H1 (cell line): ENCODE measurements at regions not wholly inside any gene's neighbourhood (a gene's known extent, or its start where the extent isn't known, plus 50 kb on each side); places are given as distances from the start of the nearest gene placed in this dataset.

Source experiments
- CTCF ChIA-PET: fragments of 300-600 bp; sonication (Branson Sonifier 250); formaldehyde crosslinking; loops from one replicate; lab custom pipeline; 2021; ENCODE audit not compliant: partially characterized antibody; lab: Charles Lee
- POLR2A ChIA-PET: fragments of 300-600 bp; sonication (Branson Sonifier 250); formaldehyde crosslinking; loops from one replicate; lab custom pipeline; 2021; ENCODE audit warnings: inconsistent platforms; ENCODE audit not compliant: partially characterized antibody; lab: Charles Lee
- DNase-seq, 2 experiments: peaks; one replicate each; pipeline versions ENCODE4 v3.0.0 to v3.0.0-alpha.2; 2010 to 2022; ENCODE audit warnings: low spot score in 2 of 2, low read depth in 1 of 2, mixed read lengths in 1 of 2
- FAIRE-seq: peaks from 2 replicates; lab custom pipeline; 2011; peaks lifted over from hg19 to GRCh38; lab: Jason Lieb, UNC
- H2AFZ ChIP-seq: 2 replicates; pipeline ENCODE4 v1.8.1; 2012; ENCODE audit warnings: low read length, inconsistent platforms
- H2AK5ac ChIP-seq: 2 replicates; pipeline ENCODE4 v1.6.1; 2013; ENCODE audit warnings: low read depth, low read length
- H2BK120ac ChIP-seq: replicated peaks from 2 replicates; pipeline ENCODE3; 2013; ENCODE audit warnings: low read depth, low read length, inconsistent platforms
- H2BK12ac ChIP-seq: 2 replicates; pipeline ENCODE4 v1.6.1; 2013; ENCODE audit warnings: low read depth, low read length
- H2BK15ac ChIP-seq: 2 replicates; pipeline ENCODE4 v1.6.1; 2013; ENCODE audit warnings: low read length
- H2BK20ac ChIP-seq: 2 replicates; pipeline ENCODE4 v1.6.1; 2013; ENCODE audit warnings: low read length
- H2BK5ac ChIP-seq: 2 replicates; pipeline ENCODE4 v1.6.1; 2013; ENCODE audit warnings: low read depth, low read length
- H3K14ac ChIP-seq: 2 replicates; pipeline ENCODE4 v1.6.1; 2013; ENCODE audit warnings: inconsistent platforms; ENCODE audit not compliant: insufficient read length
- H3K18ac ChIP-seq: 2 replicates; pipeline ENCODE4 v1.6.1; 2013; ENCODE audit warnings: low read length; ENCODE audit errors: extremely low read depth
- H3K23ac ChIP-seq: 2 replicates; pipeline ENCODE4 v1.6.1; 2013; ENCODE audit warnings: inconsistent platforms; ENCODE audit not compliant: insufficient read length
- H3K23me2 ChIP-seq: 2 replicates; pipeline ENCODE4 v1.6.1; 2013; ENCODE audit warnings: low read depth, low read length
- H3K27ac ChIP-seq: 2 replicates; pipeline ENCODE4 v1.6.1; 2011; ENCODE audit warnings: low read depth, low read length, inconsistent platforms
- H3K27me3 ChIP-seq, 4 experiments: replicated peaks in 1 of 4; 1 replicate in 1 of 4; 2 replicates in 3 of 4; pipeline versions ENCODE4 v1.6.1 to v1.8.1; 2011 to 2013; ENCODE audit warnings: low read length in 3 of 4, mild to moderate bottlenecking in 3 of 4, inconsistent platforms in 2 of 4, mixed read lengths in 2 of 4, moderate library complexity in 1 of 4; ENCODE audit not compliant: control insufficient read depth in 3 of 4, insufficient read depth in 3 of 4; ENCODE audit errors: extremely low read depth in 1 of 4
- H3K36me3 ChIP-seq, 4 experiments: 2 replicates each; pipeline versions ENCODE4 v1.6.1 to v1.8.1; 2011 to 2013; ENCODE audit warnings: mild to moderate bottlenecking in 4 of 4, low read length in 3 of 4, moderate library complexity in 2 of 4, control low read depth in 1 of 4, inconsistent platforms in 1 of 4; ENCODE audit not compliant: insufficient read depth in 4 of 4, control insufficient read depth in 2 of 4
- H3K4ac ChIP-seq: replicated peaks from 2 replicates; pipeline ENCODE3; 2013; ENCODE audit warnings: low read length, low read depth, mixed read lengths, inconsistent platforms; ENCODE audit not compliant: insufficient read length
- H3K4me1 ChIP-seq, 4 experiments: replicated peaks in 1 of 4; 1 replicate in 1 of 4; 2 replicates in 3 of 4; pipeline versions ENCODE4 v1.6.1 to v1.8.1; 2011 to 2013; ENCODE audit warnings: low read length in 3 of 4, inconsistent platforms in 2 of 4, mixed read lengths in 1 of 4; ENCODE audit not compliant: insufficient read depth in 4 of 4, control insufficient read depth in 3 of 4
- H3K4me2 ChIP-seq, 2 experiments: 2 replicates each; pipeline versions ENCODE4 v1.6.1 to v1.8.1; 2011 to 2013; ENCODE audit warnings: low read depth in 2 of 2, low read length in 2 of 2, control low read depth in 1 of 2, inconsistent platforms in 1 of 2, mild to moderate bottlenecking in 1 of 2; ENCODE audit not compliant: insufficient read depth in 1 of 2
- H3K4me3 ChIP-seq, 4 experiments: fragments of 200-600, 300-600 bp in 1 of 4; sonication (generic), shearing (Covaris generic), sonication (Bioruptor Twin) in 1 of 4; 2 replicates each; pipeline versions ENCODE4 v1.5.1 to v1.8.1; 2011 to 2016; ENCODE audit warnings: low read length in 4 of 4, low read depth in 3 of 4, control low read depth in 2 of 4, inconsistent platforms in 2 of 4, mild to moderate bottlenecking in 2 of 4, mixed read lengths in 1 of 4, moderate library complexity in 1 of 4; ENCODE audit not compliant: insufficient read depth in 2 of 4; ENCODE audit errors: extremely low read depth in 1 of 4
- H3K56ac ChIP-seq: replicated peaks from 2 replicates; pipeline ENCODE3; 2013; ENCODE audit warnings: low read depth, mild to moderate bottlenecking, mixed read lengths, low read length, inconsistent platforms; ENCODE audit not compliant: insufficient read length
- H3K79me1 ChIP-seq: 2 replicates; pipeline ENCODE4 v1.6.1; 2013; ENCODE audit warnings: low read depth, low read length, control low read depth
- H3K79me2 ChIP-seq, 2 experiments: 2 replicates each; pipeline versions ENCODE4 v1.6.1 to v1.8.1; 2012 to 2013; ENCODE audit warnings: low read length in 2 of 2, mild to moderate bottlenecking in 2 of 2, inconsistent platforms in 1 of 2; ENCODE audit not compliant: insufficient read depth in 2 of 2, control insufficient read depth in 1 of 2
- H3K9ac ChIP-seq, 4 experiments: replicated peaks in 1 of 4; 1 replicate in 1 of 4; 2 replicates in 3 of 4; pipeline versions ENCODE4 v1.6.1 to v1.8.1; 2011 to 2013; ENCODE audit warnings: low read depth in 3 of 4, low read length in 3 of 4, control low read depth in 2 of 4, mild to moderate bottlenecking in 2 of 4, moderate library complexity in 2 of 4, inconsistent platforms in 1 of 4; ENCODE audit errors: extremely low read depth in 1 of 4
- H3K9me3 ChIP-seq, 2 experiments: 2 replicates each; pipeline versions ENCODE4 v1.6.1 to v1.8.1; 2012 to 2013; ENCODE audit warnings: mild to moderate bottlenecking in 2 of 2, moderate library complexity in 2 of 2, control low read depth in 1 of 2, inconsistent platforms in 1 of 2, low read depth in 1 of 2, low read length in 1 of 2, mixed read lengths in 1 of 2; ENCODE audit not compliant: insufficient read depth in 2 of 2
- H4K20me1 ChIP-seq, 2 experiments: replicated peaks in 1 of 2; 2 replicates each; pipeline versions ENCODE3 to v1.8.1; 2011 to 2013; ENCODE audit warnings: inconsistent platforms in 2 of 2, low read length in 2 of 2, mild to moderate bottlenecking in 1 of 2; ENCODE audit not compliant: insufficient read depth in 2 of 2, control insufficient read depth in 1 of 2
- H4K5ac ChIP-seq: 2 replicates; pipeline ENCODE4 v1.6.1; 2013; ENCODE audit warnings: low read length, low read depth, mixed read lengths, inconsistent platforms; ENCODE audit not compliant: insufficient read length
- H4K8ac ChIP-seq: 2 replicates; pipeline ENCODE4 v1.8.0; 2013; ENCODE audit warnings: mild to moderate bottlenecking, moderate library complexity, low read length, inconsistent platforms; ENCODE audit not compliant: insufficient read depth; ENCODE audit errors: extremely low read depth
- H4K91ac ChIP-seq: replicated peaks from 2 replicates; pipeline ENCODE3; 2013; ENCODE audit warnings: low read length, mixed read lengths, inconsistent platforms; ENCODE audit not compliant: insufficient read length
- ASH2L ChIP-seq: fragments of 200-600, 300-600 bp; sonication (generic); IDR thresholded peaks from one replicate; pipeline ENCODE4 v1.7.1; 2017; ENCODE audit warnings: low read length
- CHD1 ChIP-seq: IDR thresholded peaks from 2 replicates; pipeline ENCODE4 v1.6.1; 2012; ENCODE audit warnings: low read depth, low read length, improper control_type of control experiment
- EGR1 ChIP-seq: IDR thresholded peaks from 2 replicates; pipeline ENCODE4 v1.6.1; 2011; ENCODE audit warnings: low read depth, low read length, borderline replicate concordance
- EP300 ChIP-seq, 2 experiments: IDR thresholded peaks; 1 replicate in 1 of 2; 2 replicates in 1 of 2; pipeline ENCODE4 v1.6.1; 2011 to 2012; ENCODE audit warnings: low read depth in 2 of 2, low read length in 2 of 2, mild to moderate bottlenecking in 2 of 2, borderline replicate concordance in 1 of 2, inconsistent platforms in 1 of 2, moderate library complexity in 1 of 2
- SRF ChIP-seq: IDR thresholded peaks from 2 replicates; pipeline ENCODE4 v1.6.1; 2011; ENCODE audit warnings: mild to moderate bottlenecking, low read depth, low read length, moderate library complexity
- WGBS, 2 experiments: shearing (Covaris generic) in 1 of 2; methylation state at CpG; one replicate each; pipeline versions ENCODE4 v1.1.6 to v1.1.7; 2013 to 2015; ENCODE audit warnings: low lambda C conversion rate in 2 of 2, mixed read lengths in 2 of 2, inconsistent platforms in 1 of 2, low coverage in 1 of 2, missing lambda C conversion rate in 1 of 2; ENCODE audit not compliant: insufficient replicate concordance in 2 of 2, insufficient coverage in 1 of 2, insufficient read length in 1 of 2; ENCODE audit errors: extremely low coverage in 1 of 2, missing lambda C conversion rate in 1 of 2; 5-methylcytosine and 5-hydroxymethylcytosine counted together

- H2BK12ac ChIP-seq, result no peak overlapping the region
- H3K36me3 ChIP-seq, result peaks cover 0 to 17% (median 0%) of the 10 kb centered on the region in 4 experiments; a peak in 2 of 8 replicates
- no peak overlapping the region for H2AFZ ChIP-seq
- H2BK5ac ChIP-seq, result no peak overlapping the region
- H4K8ac ChIP-seq, result no peak overlapping the region
- no peak overlapping the region for H3K4me3 ChIP-seq
- no peak overlapping the region for H4K5ac ChIP-seq
- H2BK120ac ChIP-seq, result no peak overlapping the region
- no peak overlapping the region for H3K4ac ChIP-seq
- no peak overlapping the region for H2BK15ac ChIP-seq
- H2AK5ac ChIP-seq, result no peak overlapping the region
- 90% methylated on average over 5 of the region's 5 CpGs; no CpG with 5 or more reads in 1 of the 2 experiments for WGBS, 2 experiments
- no peak overlapping the region for H3K27ac ChIP-seq
- no peaks in the 10 kb centered on the region for H3K79me2 ChIP-seq
- no peak overlapping the region for H3K18ac ChIP-seq
- peaks cover 0 to 3% (median 0%) of the 10 kb centered on the region in 4 experiments; a peak in 1 of 7 replicates for H3K4me1 ChIP-seq
- no peak overlapping the region for H3K9ac ChIP-seq
- peaks cover 24 to 34% of the 10 kb centered on the region in 2 experiments for H3K9me3 ChIP-seq
- H4K20me1 ChIP-seq, result no peaks in the 10 kb centered on the region
- no peak for FAIRE-seq
- TF ChIP-seq SRF, result no peak
- no peak for TF ChIP-seq ASH2L
- TF ChIP-seq EGR1, result no peak
- no peak for TF ChIP-seq CHD1
- no peak for TF ChIP-seq EP300 (IDR thresholded peaks at IDR 0.05; ENCODE audit: borderline replicate concordance in 1 of 2, low read depth in 2 of 2, low read length in 2 of 2)
- H2BK20ac ChIP-seq, result no peak overlapping the region
- no peaks in the 10 kb centered on the region for H3K79me1 ChIP-seq
- no peak for DNase-seq
- no peak overlapping the region for H3K4me2 ChIP-seq
- H3K23me2 ChIP-seq, result no peaks in the 10 kb centered on the region
- ChIA-PET POLR2A (no interaction called here), CTCF (interaction anchor here (0.8 to 1.6 kb wide), 2 partner anchors 15 to 16 kb away, joined by 3 to 4 read pairs; no protein-coding TSS in a partner anchor)
- H4K91ac ChIP-seq, result no peak overlapping the region
- no peaks in the 10 kb centered on the region for H3K27me3 ChIP-seq
- H3K14ac ChIP-seq, result no peak overlapping the region
- no peak overlapping the region for H3K56ac ChIP-seq
- H3K23ac ChIP-seq, result no peak overlapping the region
These were observed 204.3 kb downstream of the ARHGAP12 start for GRCh38 chr10:31724296-31724695.
